H1 (cell line): ENCODE measurements at regions not wholly inside any gene's neighbourhood (a gene's known extent, or its start where the extent isn't known, plus 50 kb on each side); places are given as distances from the start of the nearest gene placed in this dataset.

ENCODE experiments used
- CTBP2 ChIP-seq: IDR thresholded peaks from 2 replicates; pipeline ENCODE4 v1.7.0; 2011; ENCODE audit warnings: borderline replicate concordance, mild to moderate bottlenecking, moderate library complexity, mixed read lengths, low read length; ENCODE audit not compliant: insufficient read depth, insufficient read length
- HDAC6 ChIP-seq: IDR thresholded peaks from one replicate; pipeline ENCODE4 v1.7.1; 2012; ENCODE audit warnings: low read depth, mild to moderate bottlenecking, inconsistent platforms, low read length, moderate library complexity
- NANOG ChIP-seq: IDR thresholded peaks from 2 replicates; pipeline ENCODE4 v1.6.1; 2011; ENCODE audit warnings: low read length, low read depth, mild to moderate bottlenecking, inconsistent platforms; ENCODE audit not compliant: insufficient read depth, poor library complexity, severe bottlenecking
- TCF12 ChIP-seq: IDR thresholded peaks from 2 replicates; pipeline ENCODE4 v1.6.1; 2011; ENCODE audit warnings: low read depth, mild to moderate bottlenecking, low read length

- no peak for TF ChIP-seq CTBP2
- no peak for TF ChIP-seq NANOG
- TF ChIP-seq HDAC6 = no peak
- no peak for TF ChIP-seq TCF12
- TF ChIP-seq, all 59 proteins: peak for 0
Measured at GRCh38 chr2:23246992-23247683, 137.8 kb upstream of the KLHL29 start (continued).
